ENCODE measurements at regions not wholly inside any gene's neighbourhood (a gene's known extent, or its start where the extent isn't known, plus 50 kb on each side); places are given as distances from the start of the nearest gene placed in this dataset.

- Histone ChIP-seq H3K9ac (ENCODE audit: low read length) (no peak overlapping the region), H3K36me3 (ENCODE audit: insufficient read depth, low read length) (no peaks in the 10 kb centered on the region), H3K4me3 (ENCODE audit: low read depth, low read length, poor library complexity, severe bottlenecking) (no peak overlapping the region), H3K27ac (ENCODE audit: low read depth, low read length, poor library complexity, severe bottlenecking) (no peak overlapping the region), H3K27me3 (ENCODE audit: insufficient read depth, low read length) (no peaks in the 10 kb centered on the region; the same call in 1 of the 2 replicates), H2AFZ (ENCODE audit: low read length) (no peak overlapping the region), H3F3A (ENCODE audit: insufficient read depth, low read length) (no peaks in the 10 kb centered on the region), H4K20me1 (ENCODE audit: insufficient read depth, low read length) (no peaks in the 10 kb centered on the region), H3K4me1 (ENCODE audit: insufficient read depth, low read length, severe bottlenecking) (no peaks in the 10 kb centered on the region), H3K79me2 (ENCODE audit: insufficient read depth, low read length) (no peaks in the 10 kb centered on the region), H3K4me2 (ENCODE audit: low read length) (no peak overlapping the region), H3K9me3 (ENCODE audit: low read length) (no peaks in the 10 kb centered on the region), H3K9me2 (ENCODE audit: low read depth, low read length) (no peaks in the 10 kb centered on the region)
- no peak for TF ChIP-seq CTCF (IDR thresholded peaks at IDR 0.05; ENCODE audit: low read length)
- no peak for TF ChIP-seq EZH2 (IDR thresholded peaks at IDR 0.05; ENCODE audit: borderline replicate concordance, low read length)
Observed at GRCh38 chr1:65495137-65495536, 74.7 kb downstream of the LEPR start.

GRCh38 chr1:65497256-65497830 is 76.9 kb downstream of the LEPR start:
- Histone ChIP-seq H3K4me3 (ENCODE audit: low read depth, low read length, poor library complexity, severe bottlenecking) (no peak overlapping the region), H3F3A (ENCODE audit: insufficient read depth, low read length) (no peaks in the 10 kb centered on the region), H3K27me3 (ENCODE audit: insufficient read depth, low read length) (no peaks in the 10 kb centered on the region), H3K9me3 (ENCODE audit: low read length) (no peaks in the 10 kb centered on the region), H2AFZ (ENCODE audit: low read length) (no peak overlapping the region), H3K9me2 (ENCODE audit: low read depth, low read length) (no peaks in the 10 kb centered on the region), H3K79me2 (ENCODE audit: insufficient read depth, low read length) (no peaks in the 10 kb centered on the region), H3K27ac (ENCODE audit: low read depth, low read length, poor library complexity, severe bottlenecking) (no peak overlapping the region), H3K4me2 (ENCODE audit: low read length) (no peak overlapping the region), H3K9ac (ENCODE audit: low read length) (no peak overlapping the region), H3K4me1 (ENCODE audit: insufficient read depth, low read length, severe bottlenecking) (no peaks in the 10 kb centered on the region), H4K20me1 (ENCODE audit: insufficient read depth, low read length) (no peaks in the 10 kb centered on the region), H3K36me3 (ENCODE audit: insufficient read depth, low read length) (no peaks in the 10 kb centered on the region)
- TF ChIP-seq EZH2 (IDR thresholded peaks at IDR 0.05; ENCODE audit: borderline replicate concordance, low read length) (no peak), CTCF (IDR thresholded peaks at IDR 0.05; ENCODE audit: low read length) (no peak)

- Histone ChIP-seq H3K4me1 (ENCODE audit: insufficient read depth, low read length, severe bottlenecking) (no peaks in the 10 kb centered on the region), H3K4me3 (ENCODE audit: low read depth, low read length, poor library complexity, severe bottlenecking) (no peak overlapping the region), H3K36me3 (ENCODE audit: insufficient read depth, low read length) (no peaks in the 10 kb centered on the region), H3K9me3 (ENCODE audit: low read length) (no peaks in the 10 kb centered on the region), H3K79me2 (ENCODE audit: insufficient read depth, low read length) (no peaks in the 10 kb centered on the region), H3K9ac (ENCODE audit: low read length) (no peak overlapping the region), H4K20me1 (ENCODE audit: insufficient read depth, low read length) (no peaks in the 10 kb centered on the region), H3K27ac (ENCODE audit: low read depth, low read length, poor library complexity, severe bottlenecking) (no peak overlapping the region), H3K4me2 (ENCODE audit: low read length) (no peak overlapping the region), H3K27me3 (ENCODE audit: insufficient read depth, low read length) (no peaks in the 10 kb centered on the region), H3K9me2 (ENCODE audit: low read depth, low read length) (no peaks in the 10 kb centered on the region), H2AFZ (ENCODE audit: low read length) (no peak overlapping the region), H3F3A (ENCODE audit: insufficient read depth, low read length) (no peaks in the 10 kb centered on the region)
- TF ChIP-seq CTCF (IDR thresholded peaks at IDR 0.05; ENCODE audit: low read length) = no peak
Observed at GRCh38 chr1:65503427-65503826, 83.0 kb downstream of the LEPR start.
